ENCODE measurements at regions not wholly inside any gene's neighbourhood (a gene's known extent, or its start where the extent isn't known, plus 50 kb on each side); places are given as distances from the start of the nearest gene placed in this dataset.
A peak's percentile ranks its signal among the peaks of the same experiment; 100 is the strongest.

DNA sequence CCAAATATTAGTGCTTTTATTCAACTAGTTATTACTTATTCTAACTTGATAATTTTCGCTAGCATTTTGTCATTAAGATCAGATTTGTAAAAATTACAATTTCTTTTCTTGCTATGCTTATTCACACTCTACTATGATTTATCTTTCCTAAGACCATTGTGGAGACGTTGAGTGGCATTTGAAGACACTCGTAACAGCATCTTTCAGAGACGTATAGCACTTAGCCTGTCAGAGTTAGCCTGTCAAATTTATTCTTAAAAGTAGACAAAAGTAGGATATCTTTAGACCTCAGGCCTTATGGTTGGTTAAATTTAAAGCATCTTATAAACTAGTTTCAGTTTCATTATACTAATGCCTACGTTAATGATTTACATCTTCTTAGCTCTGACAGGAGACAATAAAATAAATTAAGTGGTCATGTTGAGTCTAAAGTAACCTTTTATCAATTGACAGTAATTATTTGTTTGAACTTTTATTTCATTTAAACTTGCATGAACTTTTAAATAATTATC, 1410.1 kb downstream of the MRPL39 start:
- Histone ChIP-seq H3K27ac (no peak overlapping the region), H3K36me3 (no peaks in the 10 kb centered on the region), H3K9me3 (no peaks in the 10 kb centered on the region), H3K4me3 (no peak overlapping the region), H3K4me1 (no peaks in the 10 kb centered on the region), H3K27me3 (no peaks in the 10 kb centered on the region)
- ATAC-seq (no peak), DNase-seq (no peak), FAIRE-seq (peak; percentile 9)
- intact Hi-C loops (cut with DNase I): no loop called here
- 60 to 85% methylated on average over 5 of the region's 5 CpGs for WGBS, 2 donors
- TF ChIP-seq, protein P1, sequence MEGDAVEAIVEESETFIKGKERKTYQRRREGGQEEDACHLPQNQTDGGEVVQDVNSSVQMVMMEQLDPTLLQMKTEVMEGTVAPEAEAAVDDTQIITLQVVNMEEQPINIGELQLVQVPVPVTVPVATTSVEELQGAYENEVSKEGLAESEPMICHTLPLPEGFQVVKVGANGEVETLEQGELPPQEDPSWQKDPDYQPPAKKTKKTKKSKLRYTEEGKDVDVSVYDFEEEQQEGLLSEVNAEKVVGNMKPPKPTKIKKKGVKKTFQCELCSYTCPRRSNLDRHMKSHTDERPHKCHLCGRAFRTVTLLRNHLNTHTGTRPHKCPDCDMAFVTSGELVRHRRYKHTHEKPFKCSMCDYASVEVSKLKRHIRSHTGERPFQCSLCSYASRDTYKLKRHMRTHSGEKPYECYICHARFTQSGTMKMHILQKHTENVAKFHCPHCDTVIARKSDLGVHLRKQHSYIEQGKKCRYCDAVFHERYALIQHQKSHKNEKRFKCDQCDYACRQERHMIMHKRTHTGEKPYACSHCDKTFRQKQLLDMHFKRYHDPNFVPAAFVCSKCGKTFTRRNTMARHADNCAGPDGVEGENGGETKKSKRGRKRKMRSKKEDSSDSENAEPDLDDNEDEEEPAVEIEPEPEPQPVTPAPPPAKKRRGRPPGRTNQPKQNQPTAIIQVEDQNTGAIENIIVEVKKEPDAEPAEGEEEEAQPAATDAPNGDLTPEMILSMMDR (IDR thresholded peaks at IDR 0.05): no peak

DNA sequence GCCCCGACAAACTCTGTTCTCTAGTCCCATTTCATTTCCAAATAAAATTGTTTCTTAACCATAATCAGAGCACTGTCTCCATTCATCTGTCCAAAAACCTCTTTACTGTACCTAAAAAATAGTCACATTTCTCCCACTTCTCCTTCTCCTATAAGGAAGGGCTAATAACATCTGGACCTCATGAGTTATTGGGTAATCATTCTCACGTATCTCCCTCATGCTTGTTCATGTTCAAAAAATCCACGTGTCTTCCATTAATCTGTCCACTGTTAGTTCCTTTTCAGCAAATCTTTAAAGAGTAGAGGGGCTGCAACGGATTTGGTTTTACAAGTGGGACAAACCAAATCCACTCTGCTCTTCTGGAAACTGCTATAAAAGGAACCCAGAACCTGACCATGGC, 1418.8 kb downstream of the MRPL39 start:
- no peak overlapping the region for H3K27ac ChIP-seq
- H3K4me1 ChIP-seq: no peaks in the 10 kb centered on the region
- TF ChIP-seq, protein P1 (IDR thresholded peaks at IDR 0.05): no peak
- H3K4me3 ChIP-seq: no peak overlapping the region
- no peaks in the 10 kb centered on the region for H3K9me3 ChIP-seq
- no peak for DNase-seq
- FAIRE-seq: no peak
- intact Hi-C loops (cut with DNase I): no loop called here
- no peaks in the 10 kb centered on the region for H3K27me3 ChIP-seq
- H3K36me3 ChIP-seq: no peaks in the 10 kb centered on the region
- WGBS, 2 donors: 43 to 55% methylated on average over 4 of the region's 4 CpGs
- no peak for ATAC-seq

DNA sequence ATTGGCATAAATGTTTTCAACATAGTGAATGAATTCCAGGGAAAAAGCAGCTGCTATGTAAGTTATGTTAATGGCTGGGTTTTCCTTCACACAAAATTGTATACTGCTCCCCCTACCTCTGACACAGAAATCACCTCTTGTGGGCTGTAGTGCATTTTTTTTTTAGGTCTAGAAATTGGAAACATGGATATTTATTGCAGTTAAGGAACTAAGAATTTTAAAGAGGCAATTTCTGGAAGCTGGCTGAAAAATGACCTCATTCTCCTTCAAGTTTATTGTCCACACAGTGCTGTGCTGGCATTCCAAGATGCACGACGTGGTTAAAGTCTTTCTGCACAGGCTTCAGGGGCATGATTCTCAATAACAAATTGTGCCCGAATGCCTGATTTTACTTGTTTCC, 1424.2 kb downstream of the MRPL39 start:
- no peak for DNase-seq
- H3K36me3 ChIP-seq: no peaks in the 10 kb centered on the region
- H3K27ac ChIP-seq: no peak overlapping the region
- no peak for FAIRE-seq
- no peaks in the 10 kb centered on the region for H3K4me1 ChIP-seq
- no peak overlapping the region for H3K4me3 ChIP-seq
- ATAC-seq: no peak
- intact Hi-C loops (cut with DNase I): no loop called here
- H3K9me3 ChIP-seq: no peaks in the 10 kb centered on the region
- WGBS, 2 donors: 34 to 40% methylated on average over 3 of the region's 3 CpGs
- no peaks in the 10 kb centered on the region for H3K27me3 ChIP-seq
- TF ChIP-seq, protein P1 (IDR thresholded peaks at IDR 0.05): no peak

DNA sequence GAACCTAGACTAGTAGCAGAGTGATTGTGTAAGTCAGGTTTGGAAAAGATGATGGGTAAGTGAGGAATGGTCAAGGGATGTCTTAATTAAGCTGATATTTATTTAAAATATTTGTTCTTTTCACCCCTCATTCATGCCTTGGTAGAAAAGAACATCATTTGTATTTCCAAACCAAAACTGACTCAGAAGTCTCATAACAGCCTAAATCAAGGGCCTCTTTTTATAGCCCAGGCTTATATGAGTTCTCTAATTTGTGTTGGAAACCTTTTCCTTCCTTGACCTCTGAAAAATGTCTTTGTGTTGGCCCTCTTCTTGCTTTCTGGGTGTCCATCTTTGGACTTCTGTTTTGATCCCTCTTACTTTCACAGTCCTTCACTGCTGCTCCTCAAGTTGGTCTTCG, 1428.2 kb downstream of the MRPL39 start:
- no peak overlapping the region for H3K27ac ChIP-seq
- no peaks in the 10 kb centered on the region for H3K9me3 ChIP-seq
- no peaks in the 10 kb centered on the region for H3K27me3 ChIP-seq
- intact Hi-C loops (cut with DNase I): no loop called here
- TF ChIP-seq, protein P1 (IDR thresholded peaks at IDR 0.05): no peak
- DNase-seq (no peak), FAIRE-seq (no peak), ATAC-seq (no peak)
- 48 to 61% methylated on average over 1 of the region's 1 CpG for WGBS, 2 donors
- H3K4me3 ChIP-seq: no peak overlapping the region
- no peaks in the 10 kb centered on the region for H3K4me1 ChIP-seq
- no peaks in the 10 kb centered on the region for H3K36me3 ChIP-seq

DNA sequence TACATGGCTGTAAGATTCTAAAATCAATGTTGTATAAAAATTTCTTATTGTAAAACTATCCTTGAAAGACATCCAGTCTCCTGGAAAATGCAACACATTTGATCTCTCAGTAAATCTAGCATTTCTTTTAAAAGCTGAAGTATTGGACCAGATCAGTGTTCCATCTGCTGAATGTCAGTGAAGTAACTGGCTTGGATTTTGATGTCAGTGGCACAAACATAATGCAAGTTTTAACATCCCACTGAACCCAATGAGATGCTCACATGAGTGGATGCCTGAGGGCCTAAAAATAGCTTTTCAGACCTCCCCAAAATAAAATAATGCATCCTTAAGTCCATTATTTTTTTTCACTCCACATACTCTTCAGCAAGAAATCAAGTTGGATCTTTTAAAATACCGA, 1432.2 kb downstream of the MRPL39 start:
- TF ChIP-seq, protein P1 (IDR thresholded peaks at IDR 0.05): no peak
- Histone ChIP-seq H3K4me1 (no peaks in the 10 kb centered on the region), H3K27me3 (no peaks in the 10 kb centered on the region), H3K4me3 (no peak overlapping the region), H3K27ac (no peak overlapping the region), H3K9me3 (no peaks in the 10 kb centered on the region), H3K36me3 (no peaks in the 10 kb centered on the region)
- intact Hi-C loops (cut with DNase I): no loop called here
- FAIRE-seq: no peak
- 56 to 78% methylated on average over 1 of the region's 1 CpG for WGBS, 2 donors
- DNase-seq: no peak
- no peak for ATAC-seq

Data from pancreas (tissue), 10 donors.